ENCODE measurements at regions not wholly inside any gene's neighbourhood (a gene's known extent, or its start where the extent isn't known, plus 50 kb on each side); places are given as distances from the start of the nearest gene placed in this dataset.

DNA sequence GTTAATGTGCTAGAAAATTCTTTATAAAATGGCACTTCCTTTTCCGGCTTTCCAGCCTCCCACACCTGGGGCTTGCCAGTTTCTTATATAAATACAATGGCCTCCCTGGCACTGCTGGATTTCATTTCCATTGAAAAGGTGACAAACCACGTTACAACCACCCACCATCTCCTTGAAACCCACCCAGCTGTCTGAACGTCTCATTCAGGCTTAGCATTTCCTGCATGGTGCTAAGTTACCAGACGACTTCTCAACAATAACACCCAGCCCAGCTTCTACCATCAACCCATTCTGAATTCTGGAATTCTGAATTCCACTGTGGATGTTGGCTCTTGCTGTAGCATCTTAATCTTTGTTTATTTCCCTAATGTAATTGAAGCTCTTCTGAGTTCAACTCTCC is 499.8 kb upstream of the CELF2 start:
- no peak for ATAC-seq
- TF ChIP-seq ZC3H10 (CRISPR knock-in tag; IDR thresholded peaks at IDR 0.05): no peak
- no peak for TF ChIP-seq TCF4 (CRISPR knock-in tag; IDR thresholded peaks at IDR 0.05; ENCODE audit: borderline replicate concordance)
- no peak for TF ChIP-seq CREB5 (CRISPR knock-in tag; IDR thresholded peaks at IDR 0.05; ENCODE audit: low read depth)

GRCh38 chr10:10519674-10520073 is 498.0 kb upstream of the CELF2 start:
- TF ChIP-seq ISL1 (CRISPR knock-in tag; IDR thresholded peaks at IDR 0.05) (no peak), TOX (CRISPR knock-in tag; IDR thresholded peaks at IDR 0.05; ENCODE audit: borderline replicate concordance) (no peak), ZFP30 (CRISPR knock-in tag; IDR thresholded peaks at IDR 0.05) (no peak), POU6F1 (CRISPR knock-in tag; IDR thresholded peaks at IDR 0.05; ENCODE audit: borderline replicate concordance, low read depth) (no peak), GLIS3 (CRISPR knock-in tag; IDR thresholded peaks at IDR 0.05) (no peak), RARB (CRISPR knock-in tag; IDR thresholded peaks at IDR 0.05) (no peak), BACH2 (CRISPR knock-in tag; IDR thresholded peaks at IDR 0.05; ENCODE audit: borderline replicate concordance) (no peak), CREB5 (CRISPR knock-in tag; IDR thresholded peaks at IDR 0.05; ENCODE audit: low read depth) (no peak)
- TF ChIP-seq, protein P1, sequence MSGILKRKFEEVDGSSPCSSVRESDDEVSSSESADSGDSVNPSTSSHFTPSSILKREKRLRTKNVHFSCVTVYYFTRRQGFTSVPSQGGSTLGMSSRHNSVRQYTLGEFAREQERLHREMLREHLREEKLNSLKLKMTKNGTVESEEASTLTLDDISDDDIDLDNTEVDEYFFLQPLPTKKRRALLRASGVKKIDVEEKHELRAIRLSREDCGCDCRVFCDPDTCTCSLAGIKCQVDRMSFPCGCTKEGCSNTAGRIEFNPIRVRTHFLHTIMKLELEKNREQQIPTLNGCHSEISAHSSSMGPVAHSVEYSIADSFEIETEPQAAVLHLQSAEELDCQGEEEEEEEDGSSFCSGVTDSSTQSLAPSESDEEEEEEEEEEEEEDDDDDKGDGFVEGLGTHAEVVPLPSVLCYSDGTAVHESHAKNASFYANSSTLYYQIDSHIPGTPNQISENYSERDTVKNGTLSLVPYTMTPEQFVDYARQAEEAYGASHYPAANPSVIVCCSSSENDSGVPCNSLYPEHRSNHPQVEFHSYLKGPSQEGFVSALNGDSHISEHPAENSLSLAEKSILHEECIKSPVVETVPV (CRISPR knock-in tag; IDR thresholded peaks at IDR 0.05): no peak
- no peak for ATAC-seq

DNA sequence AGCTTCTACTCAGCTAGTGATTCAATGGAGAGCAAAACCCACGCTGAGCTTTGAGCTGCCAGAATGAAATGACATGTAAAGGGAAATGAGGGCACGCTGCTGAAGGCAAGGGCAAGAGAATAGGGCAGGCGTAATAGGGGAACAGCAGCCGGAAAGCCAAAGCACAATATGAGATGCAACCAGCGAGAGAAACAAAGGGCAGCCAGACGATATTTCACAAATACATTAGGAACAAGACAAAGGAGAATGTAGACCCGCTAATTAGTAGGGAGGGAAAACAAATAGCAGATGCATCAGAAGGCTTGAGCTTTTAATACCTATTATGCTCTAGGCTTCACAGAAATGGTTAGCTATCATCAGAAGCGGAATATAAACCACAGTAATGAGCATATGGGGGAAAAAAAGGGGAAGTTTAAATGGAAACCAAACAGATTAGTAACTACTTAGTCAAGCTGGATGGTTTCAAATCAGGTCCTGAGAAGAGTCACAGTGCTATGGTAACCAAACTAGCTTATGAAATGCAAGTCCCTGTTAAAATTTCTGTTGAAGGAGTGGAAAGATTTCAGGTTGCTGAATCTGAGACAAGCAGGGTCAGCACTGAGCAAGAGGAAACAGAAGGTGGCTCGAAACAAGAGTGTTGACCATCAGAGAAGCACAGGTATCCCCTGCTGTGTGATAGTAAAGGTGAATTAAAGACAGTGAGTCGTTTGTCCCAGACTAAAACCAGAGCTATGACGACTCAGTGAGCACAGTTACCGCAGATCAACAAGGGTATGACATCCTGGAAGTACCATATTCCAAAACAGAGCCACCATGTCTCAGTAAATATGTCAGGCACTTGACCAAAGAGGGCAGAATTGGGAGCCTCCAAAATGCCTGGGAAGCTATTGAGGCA is 496.9 kb upstream of the CELF2 start:
- ATAC-seq: no peak

More for the DNA sequence above, 496.9 kb upstream of the CELF2 start:
- no peak for TF ChIP-seq PPARA (CRISPR knock-in tag; IDR thresholded peaks at IDR 0.05; ENCODE audit: borderline replicate concordance)
- TF ChIP-seq OSR1 (CRISPR knock-in tag; IDR thresholded peaks at IDR 0.05): no peak
- TF ChIP-seq ISL1 (CRISPR knock-in tag; IDR thresholded peaks at IDR 0.05): no peak
- TF ChIP-seq BACH2 (CRISPR knock-in tag; IDR thresholded peaks at IDR 0.05; ENCODE audit: borderline replicate concordance): no peak
- no peak for TF ChIP-seq ZNF70 (CRISPR knock-in tag; IDR thresholded peaks at IDR 0.05)
- TF ChIP-seq ZFP30 (CRISPR knock-in tag; IDR thresholded peaks at IDR 0.05): no peak
- TF ChIP-seq ESRRG (CRISPR knock-in tag; IDR thresholded peaks at IDR 0.05): no peak
- TF ChIP-seq, protein P1 (CRISPR knock-in tag; IDR thresholded peaks at IDR 0.05): no peak
- TF ChIP-seq RARB (CRISPR knock-in tag; IDR thresholded peaks at IDR 0.05): no peak
- no peak for TF ChIP-seq TCF4 (CRISPR knock-in tag; IDR thresholded peaks at IDR 0.05; ENCODE audit: borderline replicate concordance)
- TF ChIP-seq CSDC2 (CRISPR knock-in tag; IDR thresholded peaks at IDR 0.05): no peak
- no peak for TF ChIP-seq CREB5 (CRISPR knock-in tag; IDR thresholded peaks at IDR 0.05; ENCODE audit: low read depth)
- TF ChIP-seq POU6F1 (CRISPR knock-in tag; IDR thresholded peaks at IDR 0.05; ENCODE audit: borderline replicate concordance, low read depth): no peak
- TF ChIP-seq PATZ1 (CRISPR knock-in tag; IDR thresholded peaks at IDR 0.05; ENCODE audit: borderline replicate concordance): no peak
- no peak for TF ChIP-seq GLIS3 (CRISPR knock-in tag; IDR thresholded peaks at IDR 0.05)
- no peak for TF ChIP-seq ARNTL (CRISPR knock-in tag; IDR thresholded peaks at IDR 0.05; ENCODE audit: borderline replicate concordance, low read depth)
- no peak for TF ChIP-seq ZC3H10 (CRISPR knock-in tag; IDR thresholded peaks at IDR 0.05)
- no peak for TF ChIP-seq ZFP3 (CRISPR knock-in tag; IDR thresholded peaks at IDR 0.05)
